HG03060 (cell line): ENCODE measurements at regions not wholly inside any gene's neighbourhood (a gene's known extent, or its start where the extent isn't known, plus 50 kb on each side); places are given as distances from the start of the nearest gene placed in this dataset.

ENCODE experiments used
- ATAC-seq: cut with Tn5 transposase; IDR thresholded peaks from one replicate; pipeline ENCODE4 v1.9.1; 2021; ENCODE audit warnings: low read depth, moderate number of reproducible peaks; ENCODE audit not compliant: unreplicated experiment

DNA sequence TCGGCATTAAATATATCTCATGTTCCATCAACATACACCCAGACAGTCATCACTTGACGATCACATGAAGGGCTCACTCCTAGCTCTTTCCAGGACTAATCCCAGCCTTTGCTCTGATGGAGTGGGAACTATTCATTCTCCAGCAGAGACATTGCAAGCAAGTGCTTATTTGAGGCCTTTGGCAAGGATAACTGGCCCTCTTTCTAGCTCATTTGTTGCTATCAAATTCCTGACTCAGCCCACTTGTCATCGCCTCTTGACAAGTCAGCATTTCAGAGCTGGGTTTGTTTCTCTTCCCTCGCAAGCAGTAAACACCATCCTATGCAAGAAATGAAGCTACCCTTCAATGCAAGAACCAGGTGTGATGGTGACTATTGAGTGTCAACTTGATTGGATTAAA, 1165.7 kb upstream of the AUTS2 start:
- ATAC-seq = no peak

DNA sequence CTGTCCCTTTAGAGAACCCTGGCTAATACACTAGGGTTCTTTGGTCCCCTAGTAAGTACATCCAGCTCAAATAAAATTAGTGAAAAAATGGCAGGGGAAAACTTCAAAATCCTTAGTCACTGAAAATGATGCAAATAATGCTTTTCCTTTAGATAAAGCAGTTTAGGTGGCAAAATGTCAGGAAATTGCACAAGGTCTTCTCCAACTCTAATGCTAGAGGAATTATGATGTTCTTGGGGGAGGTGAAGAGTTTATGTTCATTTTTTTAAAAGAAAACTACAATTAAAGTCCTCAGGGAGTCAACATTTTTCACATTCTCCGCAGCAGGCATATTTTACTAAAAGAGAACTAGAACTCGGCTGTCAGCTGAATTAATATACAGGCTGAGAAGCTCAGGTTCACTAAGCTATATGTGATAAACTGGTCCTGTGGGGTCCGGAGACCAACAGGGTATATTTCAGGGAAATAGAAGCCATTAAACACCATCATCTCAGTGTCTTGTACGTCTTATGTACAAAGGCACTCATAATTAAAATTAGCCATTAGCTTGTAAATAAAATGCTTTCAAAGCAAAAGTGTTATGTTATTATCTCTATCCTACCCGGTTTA, 1164.7 kb upstream of the AUTS2 start:
- ATAC-seq = no peak

DNA sequence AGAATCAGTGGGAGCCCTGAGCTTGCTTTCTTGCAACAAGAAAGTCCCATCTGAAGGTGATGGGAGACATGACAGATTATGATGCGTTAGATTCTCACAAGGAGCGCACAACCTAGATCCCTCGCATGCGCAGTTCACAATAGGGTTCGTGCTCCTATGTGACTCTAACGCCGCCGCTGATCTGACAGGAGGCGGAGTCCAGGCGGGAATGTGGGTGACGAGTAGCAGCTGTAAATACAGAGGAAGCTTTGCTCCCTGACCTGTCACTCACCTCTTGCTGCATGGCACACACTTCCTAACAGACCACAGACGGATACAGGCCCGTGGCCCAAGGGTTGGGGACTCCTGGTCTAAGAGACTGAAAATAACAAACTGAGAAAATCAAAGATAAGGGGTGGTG, 1163.4 kb upstream of the AUTS2 start:
- ATAC-seq = no peak

DNA sequence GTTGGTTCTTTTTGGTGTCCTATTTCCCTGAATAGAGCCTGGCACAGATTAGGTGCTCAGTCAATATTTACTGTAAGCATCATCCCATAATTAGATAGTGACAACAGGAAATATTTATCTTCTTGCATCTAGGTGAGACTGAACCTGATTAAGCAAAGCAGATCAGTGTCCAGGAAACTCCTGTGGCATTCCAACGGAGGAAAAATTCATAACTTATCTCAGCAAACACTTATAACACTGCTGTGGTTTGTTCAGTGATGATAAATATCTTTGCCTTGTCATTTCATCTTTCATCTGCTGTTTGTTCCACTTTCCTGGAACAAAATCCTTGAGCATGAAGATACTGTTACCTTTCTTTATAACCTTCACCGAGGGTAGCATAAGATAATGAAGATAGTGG, 1160.3 kb upstream of the AUTS2 start:
- no peak for ATAC-seq

DNA sequence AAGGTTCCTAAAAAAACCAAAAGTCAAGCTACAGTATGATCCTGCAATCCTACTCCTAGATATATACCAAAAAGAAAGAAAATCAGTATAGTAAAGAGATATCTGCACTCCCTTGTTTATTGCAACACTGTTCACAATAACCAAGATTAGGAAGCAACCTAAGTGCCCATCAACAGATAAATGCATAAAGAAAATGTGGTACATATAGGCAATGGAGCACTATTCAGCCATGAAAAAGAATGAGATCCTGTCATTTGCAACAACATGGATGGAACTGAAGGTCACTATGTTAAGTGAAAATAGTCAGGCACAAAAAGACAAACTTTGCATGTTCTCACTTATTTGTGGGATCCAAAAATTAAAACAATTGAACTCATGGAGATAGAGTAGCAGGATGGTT, 1159.5 kb upstream of the AUTS2 start:
- no peak for ATAC-seq

DNA sequence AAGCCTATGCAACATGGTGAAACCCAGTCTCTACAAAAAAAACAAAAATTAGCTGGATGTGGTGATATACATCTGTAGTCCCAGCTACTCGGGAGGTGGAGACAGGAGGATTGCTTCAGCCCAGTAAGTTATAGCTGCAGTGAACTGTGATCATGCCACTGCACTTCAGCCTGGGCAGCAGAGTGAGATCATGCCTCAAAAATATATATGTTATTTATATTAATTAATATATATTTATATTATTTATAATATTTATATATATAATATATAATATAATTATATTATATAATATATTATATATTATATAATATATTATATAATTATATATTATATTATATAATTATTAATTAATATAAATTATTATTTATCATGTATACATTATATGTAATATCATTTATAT, 1158.4 kb upstream of the AUTS2 start:
- no peak for ATAC-seq

DNA sequence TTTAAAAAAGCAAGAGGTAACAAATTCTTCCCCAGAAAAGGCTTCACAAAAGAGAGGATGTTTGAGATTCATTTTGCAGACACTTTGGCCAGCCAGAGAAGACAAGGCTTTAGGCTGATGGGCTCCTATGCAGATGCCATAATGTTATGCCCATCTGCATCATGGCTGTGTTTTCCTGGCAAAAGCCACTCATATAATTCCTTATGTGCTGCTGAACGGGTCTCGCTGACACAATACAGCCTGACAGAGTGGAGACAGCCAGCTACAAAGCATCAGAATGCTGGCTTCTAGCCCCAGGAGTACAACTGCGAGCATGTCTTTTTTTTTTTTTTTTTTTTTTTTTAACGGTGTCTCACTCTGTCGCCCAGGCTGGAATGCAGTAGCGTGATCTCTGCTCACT, 1157.4 kb upstream of the AUTS2 start:
- ATAC-seq = no peak

DNA sequence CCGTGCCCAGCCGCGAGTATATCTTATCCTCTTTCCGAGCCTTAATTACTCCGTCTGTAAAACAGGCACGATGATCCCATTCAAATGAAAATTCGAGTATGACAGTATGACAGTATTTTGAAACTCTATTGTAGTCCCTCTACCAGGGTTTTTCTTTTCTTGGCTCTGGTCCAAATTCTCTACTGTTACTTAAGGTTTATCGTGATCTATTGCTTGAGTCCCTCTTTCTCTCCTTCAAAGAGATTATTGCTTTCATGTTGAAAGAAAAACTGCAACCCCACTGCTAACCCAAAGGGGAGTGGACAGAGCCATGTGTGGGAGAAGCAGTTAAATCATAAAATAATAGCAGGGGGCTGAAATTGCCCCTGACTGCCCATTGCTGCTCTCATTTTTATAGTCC, 1156.6 kb upstream of the AUTS2 start:
- no peak for ATAC-seq

DNA sequence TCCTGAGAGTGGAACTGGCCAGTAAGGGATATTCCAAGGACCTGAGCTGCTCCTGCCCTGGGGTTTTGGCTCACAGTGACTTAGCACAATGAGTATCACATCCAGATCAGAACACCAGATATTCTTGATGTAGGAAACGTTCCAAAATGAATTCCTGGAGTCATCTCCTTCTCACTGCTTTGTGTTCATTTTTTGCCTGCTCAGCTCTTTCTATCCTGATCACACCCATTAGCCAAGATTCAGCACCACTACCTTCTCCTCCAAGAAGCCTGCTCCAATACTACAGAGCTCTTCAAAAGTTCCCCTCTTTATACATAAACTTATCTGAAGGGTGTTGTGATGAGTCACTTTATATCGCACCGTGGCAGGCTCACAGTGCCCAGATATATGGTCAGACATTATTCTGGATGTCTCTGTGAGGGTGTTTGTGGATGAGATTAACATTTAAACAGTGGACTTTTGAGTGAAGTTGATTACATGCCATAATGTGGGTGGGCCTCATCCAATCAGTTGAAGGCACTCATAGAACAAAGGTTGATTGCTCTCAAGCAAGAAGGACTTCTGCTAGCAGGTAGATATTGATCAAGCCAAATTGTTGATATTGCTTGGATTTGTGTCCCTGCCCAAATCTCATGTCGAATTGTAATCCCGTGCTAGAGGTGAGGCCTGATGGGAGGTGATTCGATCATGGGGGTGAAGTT, 1155.2 kb upstream of the AUTS2 start:
- no peak for ATAC-seq

DNA sequence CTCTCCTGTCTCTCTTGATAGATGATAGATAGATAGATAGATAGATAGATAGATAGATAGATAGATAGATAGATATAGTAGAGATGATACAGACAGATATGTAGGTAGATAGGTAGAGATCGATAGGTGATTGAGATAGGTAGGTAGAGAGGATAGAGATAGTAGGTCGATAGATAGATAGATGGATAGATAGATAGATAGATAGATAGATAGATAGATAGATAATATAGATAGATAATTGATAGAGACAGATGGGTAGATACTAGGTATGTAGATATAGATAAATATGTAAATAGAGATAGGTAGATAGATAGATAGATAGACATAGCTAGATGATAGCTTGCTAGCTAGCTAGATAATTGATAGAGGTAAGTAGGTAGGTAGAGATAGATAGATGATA, 1154.2 kb upstream of the AUTS2 start:
- no peak for ATAC-seq

DNA sequence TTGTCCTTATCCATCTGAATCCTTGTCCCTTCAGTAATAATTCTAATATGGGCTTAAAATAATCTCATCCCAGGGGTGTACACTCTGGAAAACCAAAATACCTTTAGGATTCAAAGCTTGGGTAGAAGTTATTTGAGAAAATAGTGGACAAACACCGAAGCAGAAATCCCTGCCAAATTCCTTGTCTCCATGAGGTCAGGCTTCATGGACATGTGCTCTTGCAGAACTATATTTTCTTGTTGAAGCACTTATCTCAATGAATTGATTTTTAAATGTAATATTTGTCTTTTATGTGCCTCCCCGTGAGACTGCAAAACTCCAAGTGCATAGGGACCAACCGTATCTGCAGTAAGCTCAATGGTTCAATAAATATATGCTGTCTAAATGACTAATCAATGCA, 1153.3 kb upstream of the AUTS2 start:
- ATAC-seq = no peak

DNA sequence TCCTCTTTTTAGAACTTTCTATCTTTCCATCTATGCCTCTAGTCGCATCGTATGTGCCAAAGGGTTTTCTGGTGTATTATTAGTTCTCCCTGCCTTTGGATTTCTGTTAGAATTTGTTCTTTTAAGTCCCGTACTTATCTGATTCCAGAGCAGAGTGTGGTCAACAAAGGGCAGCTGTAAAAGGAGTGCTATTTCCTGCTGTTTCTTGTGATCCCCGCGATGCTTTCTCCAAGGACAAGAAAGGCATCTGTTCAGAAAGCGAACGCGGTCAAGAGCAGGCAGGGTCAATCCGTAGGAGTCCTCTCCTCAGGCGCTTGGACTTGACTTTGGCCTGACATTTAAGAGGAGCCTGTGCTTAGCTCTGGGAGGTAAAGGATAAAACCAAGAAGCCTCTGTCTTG, 1152.1 kb upstream of the AUTS2 start:
- ATAC-seq = no peak

DNA sequence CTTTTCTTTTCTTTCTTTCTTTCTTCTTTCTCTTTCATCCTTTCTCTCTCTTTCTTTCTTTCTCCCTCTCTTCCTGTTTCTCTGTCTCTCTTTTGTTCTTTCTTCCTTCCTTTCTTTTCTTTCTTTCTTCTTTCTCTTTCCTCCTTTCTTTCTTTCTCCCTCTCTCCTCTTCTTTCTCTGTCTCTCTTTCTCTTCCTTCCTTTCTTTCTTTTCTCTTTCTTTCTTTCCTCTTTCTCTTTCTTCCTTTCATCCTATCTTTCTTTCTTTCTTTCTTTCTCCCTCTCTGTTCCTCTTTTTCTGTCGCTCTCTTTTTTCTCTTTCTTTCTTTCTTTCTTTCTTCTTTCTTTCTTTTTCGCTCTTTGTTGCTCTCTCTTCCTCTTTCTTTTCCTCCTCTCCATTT, 1149.2 kb upstream of the AUTS2 start:
- no peak for ATAC-seq

DNA sequence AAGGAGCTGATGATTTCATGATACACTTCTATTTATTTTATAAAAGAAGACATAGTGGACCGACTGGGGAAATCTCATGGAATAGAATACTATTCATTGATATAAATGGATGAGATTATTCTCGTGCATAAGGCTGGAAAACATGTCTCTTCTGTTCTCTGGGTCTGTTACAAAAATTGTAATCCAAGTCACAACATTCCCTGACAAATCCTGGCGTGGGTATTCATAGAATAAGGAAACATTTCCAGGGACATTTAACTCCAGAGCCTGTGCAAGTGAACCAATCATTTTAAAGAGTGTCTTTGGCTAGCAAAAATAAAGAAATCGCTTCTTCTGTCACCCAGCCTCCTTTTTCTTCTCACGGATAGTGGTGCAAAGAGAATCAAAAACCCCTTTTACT, 1148.5 kb upstream of the AUTS2 start:
- ATAC-seq = no peak

DNA sequence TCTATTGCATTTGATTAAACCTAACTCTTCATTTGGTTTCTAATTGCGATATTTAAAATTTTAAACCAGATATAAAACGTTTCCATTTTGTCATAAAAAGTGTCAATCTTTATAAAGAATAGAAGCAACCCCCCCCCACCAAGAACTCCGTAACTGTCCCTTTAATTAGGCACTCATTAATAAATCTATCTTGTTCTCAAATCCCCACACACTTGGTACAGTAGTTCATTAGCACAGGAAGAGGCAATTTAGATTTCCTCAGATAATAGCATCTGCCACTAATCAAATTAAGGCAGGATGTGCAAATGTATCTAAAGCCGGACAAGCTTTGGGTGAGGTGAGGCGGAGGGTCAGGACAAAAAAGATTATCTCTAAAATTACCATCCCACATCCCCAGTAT, 1143.3 kb upstream of the AUTS2 start:
- no peak for ATAC-seq

DNA sequence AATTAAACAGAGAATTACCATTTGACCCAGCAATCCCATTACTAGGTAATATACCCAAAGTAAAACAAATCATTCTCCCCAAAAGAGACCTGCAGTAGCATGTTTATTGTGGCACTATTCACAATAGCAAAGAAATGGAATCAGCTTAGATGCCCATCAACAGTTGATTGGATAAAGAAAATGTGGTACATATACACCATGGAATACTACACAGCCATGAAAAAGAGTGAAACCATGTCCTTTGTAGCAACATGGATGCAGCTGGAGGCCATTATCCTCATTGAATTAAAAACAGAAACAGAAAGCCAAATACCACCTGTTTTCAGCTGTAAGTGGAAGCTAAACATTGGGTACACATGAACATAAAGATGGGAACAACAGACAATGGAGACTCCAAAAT, 1141.8 kb upstream of the AUTS2 start:
- no peak for ATAC-seq

DNA sequence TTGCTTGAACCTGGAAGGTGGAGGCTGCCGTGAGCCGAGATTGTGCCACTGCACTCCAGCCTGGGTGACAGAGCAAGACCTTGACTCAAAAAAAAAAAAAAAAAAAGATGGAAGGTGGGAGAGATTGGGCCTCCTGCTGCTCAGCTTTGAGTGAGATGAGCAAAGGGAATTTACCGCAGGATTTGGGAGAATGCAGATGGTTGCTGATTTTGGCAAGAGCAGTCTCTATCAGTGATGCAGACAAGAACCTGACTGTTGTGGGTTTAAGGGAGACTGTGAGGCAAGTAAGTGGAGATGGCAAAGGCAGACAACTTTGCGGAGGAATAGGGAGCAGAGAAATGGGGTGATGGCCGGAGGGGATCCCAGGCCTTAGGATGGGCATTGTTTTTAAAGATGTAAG, 1140.8 kb upstream of the AUTS2 start:
- ATAC-seq = no peak

DNA sequence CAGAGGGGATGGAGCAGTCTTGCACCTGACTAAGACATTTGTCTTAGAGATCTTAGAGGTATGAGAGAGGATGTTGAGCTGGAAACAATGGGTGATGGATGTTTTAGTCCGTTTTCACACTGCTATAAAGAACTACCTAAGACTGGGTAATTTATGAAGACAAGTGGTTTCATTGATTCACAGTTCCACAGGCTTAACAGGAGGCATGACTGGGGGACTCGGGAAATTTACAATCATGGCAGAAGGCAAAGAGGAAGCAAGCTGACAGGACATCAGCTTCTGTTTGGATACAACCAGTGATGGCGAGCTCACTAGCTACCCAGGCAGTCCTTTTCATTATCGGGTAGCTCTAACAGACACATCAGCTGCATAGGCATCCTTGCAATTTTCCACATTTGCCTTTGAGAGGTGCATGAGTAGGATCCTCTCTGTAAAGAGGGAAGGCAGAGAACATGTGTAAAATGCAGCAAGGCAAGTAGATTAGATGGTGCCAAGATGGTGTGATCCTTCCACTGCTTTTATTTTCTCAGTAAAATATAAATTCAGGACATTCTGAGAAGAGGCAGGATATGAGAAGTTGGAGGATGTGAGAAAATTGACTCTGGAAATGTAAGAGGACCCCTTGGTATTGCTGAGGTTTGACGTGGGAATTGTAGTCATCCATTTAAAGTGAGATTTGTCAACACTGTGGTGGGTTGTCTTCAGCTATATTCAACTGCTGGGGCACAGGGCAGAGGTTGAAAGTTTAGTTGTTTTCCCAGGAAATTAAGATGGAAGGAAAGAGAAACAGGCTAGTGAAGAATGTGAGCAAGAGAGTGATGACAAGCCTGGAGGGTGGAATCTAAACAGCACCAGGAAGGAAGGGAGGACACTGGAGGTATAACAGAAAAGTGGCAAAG, 1140.0 kb upstream of the AUTS2 start:
- ATAC-seq = no peak

DNA sequence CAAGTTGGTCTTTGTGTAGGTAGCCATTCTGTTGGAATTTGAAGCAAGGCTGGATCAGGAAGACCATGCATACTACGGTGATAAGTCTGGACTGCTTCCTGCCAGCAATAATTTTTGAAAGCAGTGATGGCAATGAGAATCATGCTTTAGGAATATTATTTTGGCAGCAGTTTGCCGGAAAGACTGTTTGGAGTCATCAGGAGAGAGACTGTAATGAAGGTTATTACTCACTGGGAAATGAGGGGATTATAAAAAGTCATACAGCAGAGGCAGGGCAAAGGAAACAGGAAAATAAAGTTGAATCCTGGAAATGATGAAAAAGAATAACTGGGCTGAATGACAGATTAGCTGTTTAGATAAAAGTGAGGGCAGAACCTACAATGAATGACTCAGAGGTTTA, 1136.8 kb upstream of the AUTS2 start:
- no peak for ATAC-seq

DNA sequence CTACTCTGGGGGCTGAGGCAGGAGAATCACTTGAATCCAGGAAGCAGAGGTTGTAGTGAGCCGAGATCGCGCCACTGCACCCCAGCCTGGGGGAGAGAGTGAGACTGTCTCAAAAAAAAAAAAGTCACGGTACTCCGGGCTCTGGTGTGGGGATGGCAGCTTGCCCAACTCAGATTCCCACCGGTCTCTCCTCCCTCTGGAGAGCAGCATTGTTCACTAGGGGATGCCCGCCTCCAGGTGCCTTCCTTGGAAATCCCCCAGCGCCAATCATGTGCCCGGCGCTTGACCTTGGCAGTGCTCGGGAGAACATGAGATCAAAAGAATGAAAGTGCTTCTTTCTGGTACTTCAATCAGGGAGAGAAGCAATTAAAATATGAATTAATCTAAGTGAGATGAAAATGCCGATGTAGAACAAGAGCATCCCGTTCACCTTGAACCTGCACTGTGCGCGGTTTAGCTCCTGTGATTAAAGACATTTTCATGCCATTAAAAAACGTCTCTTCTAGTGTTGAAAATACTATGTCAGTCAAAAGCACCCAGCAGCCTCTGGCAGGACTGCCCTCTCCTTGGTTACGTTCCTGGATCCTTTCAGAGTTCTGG, 1127.3 kb upstream of the AUTS2 start:
- ATAC-seq = no peak

DNA sequence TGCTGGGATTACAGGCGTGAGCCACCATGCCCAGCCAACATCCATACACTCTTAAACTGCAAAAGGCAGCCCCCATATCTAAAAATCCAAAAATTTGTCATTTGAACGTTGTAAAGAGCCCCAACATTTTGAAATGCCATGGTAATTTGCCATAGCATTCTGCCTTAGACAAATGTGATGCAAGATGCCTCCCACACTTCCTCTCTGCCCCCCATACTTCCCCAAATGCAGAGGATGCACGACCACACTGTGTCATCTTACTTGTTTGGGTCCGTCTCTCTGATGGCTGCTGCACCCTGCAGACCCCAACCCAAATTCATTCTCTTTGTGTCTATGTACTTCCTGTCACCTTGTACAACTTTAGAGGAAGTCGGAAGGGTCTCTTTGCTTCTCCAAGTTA, 1125.6 kb upstream of the AUTS2 start:
- ATAC-seq = no peak
